ENCODE measurements at regions not wholly inside any gene's neighbourhood (a gene's known extent, or its start where the extent isn't known, plus 50 kb on each side); places are given as distances from the start of the nearest gene placed in this dataset.

DNA sequence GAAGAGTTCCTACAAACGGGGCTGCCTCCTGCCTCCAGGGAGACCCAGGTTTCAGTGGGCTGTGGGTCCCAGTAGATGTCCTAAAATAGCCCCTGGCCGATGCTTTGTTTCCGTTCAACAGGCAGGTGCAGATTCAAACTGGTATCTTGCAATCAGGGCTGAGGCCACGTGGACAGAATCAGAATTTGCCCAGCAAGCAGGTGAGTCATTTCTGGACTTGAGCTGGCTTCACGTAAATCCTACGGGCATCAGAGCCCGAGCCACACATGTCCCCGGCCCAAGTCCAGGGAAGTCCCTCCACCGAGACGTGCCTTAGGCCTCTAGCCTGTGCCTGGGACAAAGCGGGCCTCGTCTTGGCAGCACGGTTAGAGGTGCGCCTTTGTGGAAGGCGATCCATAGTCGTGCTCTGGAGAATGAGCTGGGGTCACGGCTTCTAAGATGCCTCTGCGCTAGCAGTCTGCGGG is 101.6 kb upstream of the FRMD1 start:
- no peak for DNase-seq (ENCODE audit: low spot score)
- H3K36me3 Mint-ChIP-seq: peaks cover under 1% of the 10 kb centered on the region; the same call in 1 of the 2 replicates
- no peak overlapping the region for H3K27ac Mint-ChIP-seq
- H3K27me3 Mint-ChIP-seq (ENCODE audit: low read depth): peaks cover 4% of the 10 kb centered on the region
- TF ChIP-seq ZNF317 (CRISPR knock-in tag; IDR thresholded peaks at IDR 0.05; ENCODE audit: borderline replicate concordance, low read depth) (no peak), SP1 (CRISPR knock-in tag; conservative IDR thresholded peaks at IDR 0.05) (no peak), NFYB (CRISPR knock-in tag; conservative IDR thresholded peaks at IDR 0.05; ENCODE audit: low read depth) (no peak), GRHL2 (CRISPR knock-in tag; IDR thresholded peaks at IDR 0.05; ENCODE audit: insufficient replicate concordance, severe bottlenecking) (no peak), ZBTB21 (CRISPR knock-in tag; IDR thresholded peaks at IDR 0.05; ENCODE audit: borderline replicate concordance) (no peak), CREB1 (CRISPR knock-in tag; IDR thresholded peaks at IDR 0.05) (no peak), OVOL2 (CRISPR knock-in tag; IDR thresholded peaks at IDR 0.05; ENCODE audit: borderline replicate concordance) (no peak), MYBL2 (CRISPR knock-in tag; IDR thresholded peaks at IDR 0.05) (no peak)
- TF ChIP-seq, protein P1, sequence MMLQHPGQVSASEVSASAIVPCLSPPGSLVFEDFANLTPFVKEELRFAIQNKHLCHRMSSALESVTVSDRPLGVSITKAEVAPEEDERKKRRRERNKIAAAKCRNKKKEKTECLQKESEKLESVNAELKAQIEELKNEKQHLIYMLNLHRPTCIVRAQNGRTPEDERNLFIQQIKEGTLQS (CRISPR knock-in tag; conservative IDR thresholded peaks at IDR 0.05): no peak
- TF ChIP-seq, protein P2, sequence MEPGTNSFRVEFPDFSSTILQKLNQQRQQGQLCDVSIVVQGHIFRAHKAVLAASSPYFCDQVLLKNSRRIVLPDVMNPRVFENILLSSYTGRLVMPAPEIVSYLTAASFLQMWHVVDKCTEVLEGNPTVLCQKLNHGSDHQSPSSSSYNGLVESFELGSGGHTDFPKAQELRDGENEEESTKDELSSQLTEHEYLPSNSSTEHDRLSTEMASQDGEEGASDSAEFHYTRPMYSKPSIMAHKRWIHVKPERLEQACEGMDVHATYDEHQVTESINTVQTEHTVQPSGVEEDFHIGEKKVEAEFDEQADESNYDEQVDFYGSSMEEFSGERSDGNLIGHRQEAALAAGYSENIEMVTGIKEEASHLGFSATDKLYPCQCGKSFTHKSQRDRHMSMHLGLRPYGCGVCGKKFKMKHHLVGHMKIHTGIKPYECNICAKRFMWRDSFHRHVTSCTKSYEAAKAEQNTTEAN (CRISPR knock-in tag; IDR thresholded peaks at IDR 0.05): no peak
- ChIA-PET CTCF (interaction anchor here (1.0 kb wide), 1 partner anchor 120 kb away, joined by 3 read pairs; no protein-coding TSS in a partner anchor), POLR2A (no interaction called here)
- H3K4me1 Mint-ChIP-seq: peaks cover 46% of the 10 kb centered on the region
- ATAC-seq: peak; percentile 35; the same call in 1 of the 2 replicates
- no peak overlapping the region for H3K4me3 Mint-ChIP-seq
- H3K9me3 Mint-ChIP-seq: peaks cover 5% of the 10 kb centered on the region

GRCh38 chr6:168179702-168180382 is 100.8 kb upstream of the FRMD1 start:
- Mint-ChIP-seq H3K27ac (peak overlapping the region; percentile 63; the same call in 1 of the 2 replicates), H3K27me3 (ENCODE audit: low read depth) (peaks cover 4% of the 10 kb centered on the region), H3K9me3 (no peaks in the 10 kb centered on the region), H3K36me3 (no peaks in the 10 kb centered on the region), H3K4me1 (peaks cover 48% of the 10 kb centered on the region), H3K4me3 (no peak overlapping the region)
- CTCF ChIA-PET: interaction anchor here (1.2 to 1.8 kb wide), 4 partner anchors 15 to 78 kb away, joined by 4 to 9 read pairs (median 4); no protein-coding TSS in a partner anchor
- DNase-seq (ENCODE audit: low spot score) (no peak), ATAC-seq (peak; percentile 17; the same call in 1 of the 2 replicates)
- POLR2A ChIA-PET: no interaction called here
- peak; percentile 46 for TF ChIP-seq PRDM15 (CRISPR knock-in tag; IDR thresholded peaks at IDR 0.05)
- TF ChIP-seq USF1 (CRISPR knock-in tag; IDR thresholded peaks at IDR 0.05): no peak

GRCh38 chr6:168179133-168179532 is 100.1 kb upstream of the FRMD1 start:
- Mint-ChIP-seq H3K27ac (peak overlapping the region; percentile 63; the same call in 1 of the 2 replicates), H3K36me3 (no peaks in the 10 kb centered on the region), H3K27me3 (ENCODE audit: low read depth) (peaks cover 4% of the 10 kb centered on the region), H3K9me3 (no peaks in the 10 kb centered on the region), H3K4me3 (no peak overlapping the region), H3K4me1 (peaks cover 54% of the 10 kb centered on the region)
- peak; percentile 40 for ATAC-seq
- no peak for DNase-seq (ENCODE audit: low spot score)
- TF ChIP-seq ZNF121 (CRISPR knock-in tag; IDR thresholded peaks at IDR 0.05) (no peak), ELF4 (CRISPR knock-in tag; IDR thresholded peaks at IDR 0.05; ENCODE audit: low read depth) (no peak), ZNF671 (CRISPR knock-in tag; IDR thresholded peaks at IDR 0.05) (no peak), CREM (CRISPR knock-in tag; IDR thresholded peaks at IDR 0.05) (no peak)
- TF ChIP-seq, protein P3, sequence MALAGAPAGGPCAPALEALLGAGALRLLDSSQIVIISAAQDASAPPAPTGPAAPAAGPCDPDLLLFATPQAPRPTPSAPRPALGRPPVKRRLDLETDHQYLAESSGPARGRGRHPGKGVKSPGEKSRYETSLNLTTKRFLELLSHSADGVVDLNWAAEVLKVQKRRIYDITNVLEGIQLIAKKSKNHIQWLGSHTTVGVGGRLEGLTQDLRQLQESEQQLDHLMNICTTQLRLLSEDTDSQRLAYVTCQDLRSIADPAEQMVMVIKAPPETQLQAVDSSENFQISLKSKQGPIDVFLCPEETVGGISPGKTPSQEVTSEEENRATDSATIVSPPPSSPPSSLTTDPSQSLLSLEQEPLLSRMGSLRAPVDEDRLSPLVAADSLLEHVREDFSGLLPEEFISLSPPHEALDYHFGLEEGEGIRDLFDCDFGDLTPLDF (CRISPR knock-in tag; IDR thresholded peaks at IDR 0.05): no peak
- ChIA-PET CTCF (interaction anchor here (0.9 to 1.8 kb wide), 6 partner anchors 16 to 176 kb away, joined by 4 to 9 read pairs (median 4); no protein-coding TSS in a partner anchor), POLR2A (no interaction called here)
